ENCODE measurements at regions not wholly inside any gene's neighbourhood (a gene's known extent, or its start where the extent isn't known, plus 50 kb on each side); places are given as distances from the start of the nearest gene placed in this dataset.

- CTCF ChIA-PET: no interaction called here
Measured at GRCh38 chr4:18342847-18343246, 321.3 kb upstream of the LCORL start.

GRCh38 chr4:18321956-18322530 is 300.5 kb upstream of the LCORL start:
- TF ChIP-seq TCF7L2 (IDR thresholded peaks at IDR 0.05; ENCODE audit: low read depth, low read length) (no peak), REST (IDR thresholded peaks at IDR 0.05; ENCODE audit: insufficient read depth in 1 of 2, low read depth in 2 of 2, low read length in 1 of 2) (no peak), SIN3A (IDR thresholded peaks at IDR 0.05; ENCODE audit: borderline replicate concordance, insufficient read depth, low read depth, low read length) (no peak), CTCF (IDR thresholded peaks at IDR 0.05) (no peak), POLR2AphosphoS5 (IDR thresholded peaks at IDR 0.05; ENCODE audit: low read depth, low read length) (no peak)
- no peaks in the 10 kb centered on the region for H3K9me3 ChIP-seq (ENCODE audit: control insufficient read depth, insufficient read depth, low read depth, low read length)
- no peak overlapping the region for H3K27ac ChIP-seq (ENCODE audit: low read length)
- CTCF ChIA-PET: no interaction called here
- in situ Hi-C loops (cut with HindIII; ENCODE audit: low pct_unique_long_range_greater_than_20kb, low sequenced_read_pairs) (no loop called here), intact Hi-C loops (cut with micrococcal nuclease; ENCODE audit: unreplicated experiment) (no loop called here)
- H3K4me1 ChIP-seq (ENCODE audit: control insufficient read depth, insufficient read depth, low read length): no peaks in the 10 kb centered on the region
- no peaks in the 10 kb centered on the region for H3K27me3 ChIP-seq (ENCODE audit: control insufficient read depth, insufficient read depth, low read length)
- ATAC-seq (no peak), DNase-seq (ENCODE audit: low read depth, low spot score) (no peak)
- POLR2A ChIA-PET: no interaction called here
- BruUV-seq (replicated peaks): no TSS peak
- no peaks in the 10 kb centered on the region for H3K36me3 ChIP-seq (ENCODE audit: control insufficient read depth, insufficient read depth, low read length)
- H3K4me3 ChIP-seq (ENCODE audit: low read depth in 2 of 2, low read length in 2 of 2): no peak overlapping the region

More at GRCh38 chr4:18342847-18343246, 321.3 kb upstream of the LCORL start:
- ATAC-seq (no peak), DNase-seq (ENCODE audit: low read depth, low spot score) (no peak)
- Histone ChIP-seq H3K4me1 (ENCODE audit: control insufficient read depth, insufficient read depth, low read length) (no peaks in the 10 kb centered on the region), H3K9me3 (ENCODE audit: control insufficient read depth, insufficient read depth, low read depth, low read length) (no peaks in the 10 kb centered on the region), H3K27ac (ENCODE audit: low read length) (no peak overlapping the region), H3K27me3 (ENCODE audit: control insufficient read depth, insufficient read depth, low read length) (no peaks in the 10 kb centered on the region), H3K4me3 (ENCODE audit: low read depth in 2 of 2, low read length in 2 of 2) (no peak overlapping the region), H3K36me3 (ENCODE audit: control insufficient read depth, insufficient read depth, low read length) (no peaks in the 10 kb centered on the region)
- intact Hi-C loops (cut with micrococcal nuclease; ENCODE audit: unreplicated experiment): no loop called here
- in situ Hi-C loops (cut with HindIII; ENCODE audit: low pct_unique_long_range_greater_than_20kb, low sequenced_read_pairs): no loop called here
- POLR2A ChIA-PET: no interaction called here
- BruUV-seq (replicated peaks): no TSS peak
- no peak for TF ChIP-seq REST (IDR thresholded peaks at IDR 0.05; ENCODE audit: insufficient read depth in 1 of 2, low read depth in 2 of 2, low read length in 1 of 2)

All from Panc1 (cell line).